Mesenchymal stem cell (in vitro differentiated cells and primary cell): ENCODE measurements at regions not wholly inside any gene's neighbourhood (a gene's known extent, or its start where the extent isn't known, plus 50 kb on each side); places are given as distances from the start of the nearest gene placed in this dataset. TPM values are rescaled to one million over a fixed set of nuclear protein-coding genes. Genes with fewer than 3 reads are reported as not detected.

ENCODE experiments used
- DNase-seq: peaks from one replicate; pipeline ENCODE4 v3.0.0-alpha.2; 2013
- H2AFZ ChIP-seq: one replicate; pipeline ENCODE4 v1.6.1; 2013; ENCODE audit warnings: low read depth, mild to moderate bottlenecking, control low read depth, inconsistent platforms, low read length, moderate library complexity
- H2AK5ac ChIP-seq: 2 replicates; pipeline ENCODE4 v1.6.1; 2013; ENCODE audit warnings: low read length, moderate library complexity, mild to moderate bottlenecking, inconsistent platforms; ENCODE audit not compliant: severe bottlenecking
- H2BK120ac ChIP-seq: one replicate; pipeline ENCODE4 v1.6.1; 2013; ENCODE audit warnings: low read depth, mild to moderate bottlenecking, inconsistent platforms, low read length, moderate library complexity
- H2BK12ac ChIP-seq, 2 experiments: one replicate each; pipeline ENCODE4 v1.6.1; 2013; ENCODE audit warnings: inconsistent platforms in 2 of 2, low read length in 2 of 2, mild to moderate bottlenecking in 2 of 2, moderate library complexity in 2 of 2, control low read depth in 1 of 2
- H2BK15ac ChIP-seq: one replicate; pipeline ENCODE4 v1.6.1; 2013; ENCODE audit warnings: mild to moderate bottlenecking, low read depth, inconsistent platforms; ENCODE audit not compliant: poor library complexity, severe bottlenecking
- H2BK5ac ChIP-seq: 2 replicates; pipeline ENCODE4 v1.6.1; 2013; ENCODE audit warnings: low read depth, mild to moderate bottlenecking, low read length, control low read depth, inconsistent platforms; ENCODE audit not compliant: poor library complexity, severe bottlenecking
- H3K14ac ChIP-seq, 2 experiments: one replicate each; pipeline ENCODE4 v1.6.1; 2013; ENCODE audit warnings: inconsistent platforms in 2 of 2, low read length in 2 of 2, control low read depth in 1 of 2, mild to moderate bottlenecking in 1 of 2, moderate library complexity in 1 of 2
- H3K18ac ChIP-seq, 2 experiments: one replicate each; pipeline ENCODE4 v1.6.1; 2013; ENCODE audit warnings: inconsistent platforms in 2 of 2, low read length in 2 of 2, control low read depth in 1 of 2, low read depth in 1 of 2, mild to moderate bottlenecking in 1 of 2
- H3K23ac ChIP-seq, 2 experiments: one replicate each; pipeline ENCODE4 v1.6.1; 2013; ENCODE audit warnings: inconsistent platforms in 2 of 2, low read length in 2 of 2, mild to moderate bottlenecking in 2 of 2, moderate library complexity in 2 of 2, control low read depth in 1 of 2
- H3K27ac ChIP-seq: 2 replicates; pipeline ENCODE4 v1.5.1; 2013; ENCODE audit warnings: mild to moderate bottlenecking, moderate library complexity, low read length, control low read depth, inconsistent platforms; ENCODE audit not compliant: poor library complexity, severe bottlenecking
- H3K27me3 ChIP-seq, 2 experiments: 2 replicates each; pipeline versions ENCODE4 v1.6.1 to v1.7.0; 2013; ENCODE audit warnings: low read length in 2 of 2, mild to moderate bottlenecking in 2 of 2, moderate library complexity in 2 of 2, control low read depth in 1 of 2, inconsistent platforms in 1 of 2; ENCODE audit not compliant: control insufficient read depth in 1 of 2, insufficient read depth in 1 of 2
- H3K36me3 ChIP-seq, 2 experiments: 2 replicates each; pipeline versions ENCODE4 v1.6.1 to v1.7.0; 2013; ENCODE audit warnings: low read length in 2 of 2, control low read depth in 1 of 2, inconsistent platforms in 1 of 2, low read depth in 1 of 2, mild to moderate bottlenecking in 1 of 2; ENCODE audit not compliant: insufficient read depth in 2 of 2, control insufficient read depth in 1 of 2
- H3K4ac ChIP-seq, 2 experiments: one replicate each; pipeline ENCODE4 v1.6.1; 2013; ENCODE audit warnings: inconsistent platforms in 2 of 2, low read length in 2 of 2, mild to moderate bottlenecking in 2 of 2, moderate library complexity in 2 of 2, control low read depth in 1 of 2, low read depth in 1 of 2
- H3K4me1 ChIP-seq: 2 replicates; pipeline ENCODE4 v1.6.1; 2013; ENCODE audit warnings: low read depth, low read length, control low read depth; ENCODE audit not compliant: control insufficient read depth, insufficient read depth
- H3K4me2 ChIP-seq: 2 replicates; pipeline ENCODE4 v1.6.1; 2013; ENCODE audit warnings: low read length, mild to moderate bottlenecking, inconsistent platforms; ENCODE audit not compliant: poor library complexity, severe bottlenecking
- H3K4me3 ChIP-seq, 2 experiments: 2 replicates each; pipeline versions ENCODE4 v1.5.1 to v1.7.0; 2013; ENCODE audit warnings: low read length in 2 of 2, mild to moderate bottlenecking in 2 of 2, control low read depth in 1 of 2, low read depth in 1 of 2; ENCODE audit not compliant: insufficient read depth in 1 of 2
- H3K79me1 ChIP-seq: replicated peaks from 2 replicates; pipeline ENCODE4 v1.6.1; 2013; ENCODE audit warnings: mild to moderate bottlenecking, control low read depth, low read length, inconsistent platforms; ENCODE audit not compliant: poor library complexity, severe bottlenecking
- H3K9ac ChIP-seq: 2 replicates; pipeline ENCODE4 v1.7.0; 2013; ENCODE audit warnings: mild to moderate bottlenecking, low read length, moderate library complexity
- H3K9me3 ChIP-seq: 2 replicates; pipeline ENCODE4 v1.7.0; 2013; ENCODE audit warnings: mild to moderate bottlenecking, low read length; ENCODE audit not compliant: control insufficient read depth
- H4K8ac ChIP-seq: one replicate; pipeline ENCODE4 v1.6.1; 2013; ENCODE audit warnings: inconsistent platforms, mild to moderate bottlenecking, low read length, moderate library complexity
- H4K91ac ChIP-seq: one replicate; pipeline ENCODE4 v1.6.1; 2013; ENCODE audit warnings: mild to moderate bottlenecking, low read length, inconsistent platforms
- WGBS: methylation state at CpG from one replicate; pipeline ENCODE4 v1.1.7; 2013; ENCODE audit warnings: mixed read lengths; 5-methylcytosine and 5-hydroxymethylcytosine counted together
- small RNA-seq: library from polyadenylated mRNA; stranded (forward); fragments of <200 nt; extraction: miRNeasy Mini kit (QIAGEN cat#:217004); gene quantifications from one replicate; pipeline ENCODE3, GENCODE V24; 2013; ENCODE audit warnings: low read depth

DNA sequence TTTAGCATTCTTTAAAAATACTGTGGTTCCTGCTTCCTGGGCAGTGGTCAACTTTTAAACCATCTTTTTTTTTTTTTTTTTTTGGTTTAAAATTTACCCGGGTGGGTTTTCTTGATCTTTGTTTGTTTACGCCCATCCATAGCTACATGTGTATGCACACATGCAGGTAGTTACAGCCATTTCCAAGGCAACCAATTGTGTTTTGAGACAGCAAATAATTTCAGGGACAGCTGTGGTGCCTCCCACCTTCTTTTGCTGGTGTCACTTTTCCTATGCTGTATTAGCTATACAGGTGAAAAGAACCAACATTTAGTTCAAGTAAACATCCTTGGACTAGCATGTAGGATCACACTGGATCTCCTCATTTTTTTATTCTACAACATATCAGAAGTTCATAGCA lies 52.0 kb upstream of the PSMA6 start:
- Histone ChIP-seq H3K27ac (no peak overlapping the region), H2BK120ac (no peak overlapping the region), H4K8ac (no peak overlapping the region), H3K14ac (no peak overlapping the region), H2AFZ (no peak overlapping the region), H3K9ac (no peak overlapping the region), H3K23ac (no peak overlapping the region), H3K4me1 (no peaks in the 10 kb centered on the region), H3K36me3 (no peaks in the 10 kb centered on the region), H3K4me3 (no peak overlapping the region), H2AK5ac (no peak overlapping the region), H3K79me1 (peaks cover 11% of the 10 kb centered on the region), H2BK15ac (no peak overlapping the region), H4K91ac (no peak overlapping the region), H3K18ac (no peak overlapping the region), H3K4ac (no peak overlapping the region), H3K9me3 (no peaks in the 10 kb centered on the region), H2BK12ac (no peak overlapping the region), H3K27me3 (no peaks in the 10 kb centered on the region), H2BK5ac (no peak overlapping the region), H3K4me2 (no peak overlapping the region)
- whole genome bisulfite sequencing, result 92% methylated on average over 2 of the region's 2 CpGs
- no peak for DNase-seq

Small RNA genes lying in the stretch of these regions (small RNA-seq; reads per million reads assigned to genes)
- gene MRPL57P8, result not detected
